HG03571 (cell line): ENCODE measurements at regions not wholly inside any gene's neighbourhood (a gene's known extent, or its start where the extent isn't known, plus 50 kb on each side); places are given as distances from the start of the nearest gene placed in this dataset.

Experiments
- ATAC-seq: cut with Tn5 transposase; IDR thresholded peaks from one replicate; pipeline ENCODE4 v1.9.1; 2021; ENCODE audit not compliant: unreplicated experiment

GRCh38 chr10:130577039-130577438 is 440.8 kb downstream of the GLRX3 start:
- ATAC-seq: no peak

- no peak for ATAC-seq
Observed at GRCh38 chr10:130578532-130579289, 442.5 kb downstream of the GLRX3 start.

GRCh38 chr10:130579913-130580312 is 443.7 kb downstream of the GLRX3 start:
- ATAC-seq: no peak

GRCh38 chr10:130580975-130581374 is 444.8 kb downstream of the GLRX3 start:
- no peak for ATAC-seq

- ATAC-seq: no peak
Observed at GRCh38 chr10:130587718-130588117, 451.5 kb downstream of the GLRX3 start.

GRCh38 chr10:130606001-130606405 is 469.8 kb downstream of the GLRX3 start:
- ATAC-seq: no peak

GRCh38 chr10:130607366-130607765 is 471.2 kb downstream of the GLRX3 start:
- no peak for ATAC-seq

- no peak for ATAC-seq
Observed at GRCh38 chr10:130611239-130611638, 475.0 kb downstream of the GLRX3 start.

- ATAC-seq: no peak
Observed at GRCh38 chr10:130615457-130615856, 479.3 kb downstream of the GLRX3 start.

- no peak for ATAC-seq
Observed at GRCh38 chr10:130617985-130618384, 481.8 kb downstream of the GLRX3 start.

- ATAC-seq: no peak
Observed at GRCh38 chr10:130618647-130619046, 482.5 kb downstream of the GLRX3 start.

- ATAC-seq: no peak
Observed at GRCh38 chr10:130621231-130621775, 485.1 kb downstream of the GLRX3 start.

- no peak for ATAC-seq
Observed at GRCh38 chr10:130623680-130624267, 487.6 kb downstream of the GLRX3 start.

GRCh38 chr10:130627346-130628045 is 491.3 kb downstream of the GLRX3 start:
- ATAC-seq: no peak

GRCh38 chr10:130630135-130630534 is 493.9 kb downstream of the GLRX3 start:
- no peak for ATAC-seq

- no peak for ATAC-seq
Observed at GRCh38 chr10:130631142-130632096, 495.2 kb downstream of the GLRX3 start.

- no peak for ATAC-seq
Observed at GRCh38 chr10:130634816-130635215, 498.6 kb downstream of the GLRX3 start.

GRCh38 chr10:130635528-130635927 is 499.3 kb downstream of the GLRX3 start:
- no peak for ATAC-seq

GRCh38 chr10:130636313-130636930 is 500.2 kb downstream of the GLRX3 start:
- ATAC-seq: no peak

- ATAC-seq: no peak
Observed at GRCh38 chr10:130637089-130637676, 501.0 kb downstream of the GLRX3 start.
